ENCODE measurements at regions not wholly inside any gene's neighbourhood (a gene's known extent, or its start where the extent isn't known, plus 50 kb on each side); places are given as distances from the start of the nearest gene placed in this dataset.

GRCh38 chr2:226137201-226137811, 662.3 kb downstream of the IRS1 start:
- H3K9me3 ChIP-seq (ENCODE audit: control insufficient read depth, insufficient read depth, low read depth, low read length) = no peaks in the 10 kb centered on the region
- no peaks in the 10 kb centered on the region for H3K36me3 ChIP-seq (ENCODE audit: control insufficient read depth in 2 of 2, insufficient read depth in 1 of 2, low read length in 2 of 2)
- TF ChIP-seq ZBTB26 (tag by site-specific recombination; optimal IDR thresholded peaks at IDR 0.05) (no peak), ZNF530 (tag by site-specific recombination; IDR thresholded peaks at IDR 0.05; ENCODE audit: low read depth) (no peak), TCF7L2 (IDR thresholded peaks at IDR 0.05; ENCODE audit: borderline replicate concordance, low read depth, low read length) (no peak), ZNF610 (tag by site-specific recombination; IDR thresholded peaks at IDR 0.05; ENCODE audit: borderline replicate concordance) (no peak), ELK4 (IDR thresholded peaks at IDR 0.05; ENCODE audit: borderline replicate concordance, low read depth, low read length) (no peak), BCL11B (tag by site-specific recombination; IDR thresholded peaks at IDR 0.05; ENCODE audit: low read depth) (no peak), ZNF837 (tag by site-specific recombination; IDR thresholded peaks at IDR 0.05) (no peak), YY1 (tag by site-specific recombination; IDR thresholded peaks at IDR 0.05) (no peak), REPIN1 (tag by site-specific recombination; IDR thresholded peaks at IDR 0.05; ENCODE audit: low read depth) (no peak), SCRT1 (tag by site-specific recombination; IDR thresholded peaks at IDR 0.05; ENCODE audit: borderline replicate concordance) (no peak), ZNF654 (tag by site-specific recombination; IDR thresholded peaks at IDR 0.05; ENCODE audit: low read depth) (no peak)
- POLR2A ChIA-PET = no interaction called here
- no peak overlapping the region for H3K27ac ChIP-seq (ENCODE audit: extremely low read depth, low read depth, low read length)
- no peak overlapping the region for H3K4me3 ChIP-seq (ENCODE audit: low read depth, low read length)
- no peaks in the 10 kb centered on the region for H3K4me1 ChIP-seq (ENCODE audit: control insufficient read depth, insufficient read depth, low read length)
- CTCF ChIA-PET = interaction anchor here (0.6 kb wide), 1 partner anchor 829 kb away, joined by 3 read pairs; no protein-coding TSS in a partner anchor

- Histone ChIP-seq H3K36me3 (ENCODE audit: control insufficient read depth in 2 of 2, insufficient read depth in 1 of 2, low read length in 2 of 2) (no peaks in the 10 kb centered on the region), H3K4me3 (ENCODE audit: low read depth, low read length) (no peak overlapping the region), H3K9me3 (ENCODE audit: control insufficient read depth, insufficient read depth, low read depth, low read length) (no peaks in the 10 kb centered on the region), H3K27ac (ENCODE audit: extremely low read depth, low read depth, low read length) (no peak overlapping the region), H3K4me1 (ENCODE audit: control insufficient read depth, insufficient read depth, low read length) (no peaks in the 10 kb centered on the region)
- POLR2A ChIA-PET = no interaction called here
- CTCF ChIA-PET = interaction anchor here (0.6 kb wide), 1 partner anchor 830 kb away, joined by 3 read pairs; no protein-coding TSS in a partner anchor
- TF ChIP-seq ZNF544 (tag by site-specific recombination; IDR thresholded peaks at IDR 0.05) = no peak
- no peak for TF ChIP-seq ZNF133 (tag by site-specific recombination; IDR thresholded peaks at IDR 0.05)
- TF ChIP-seq ZNF623 (tag by site-specific recombination; IDR thresholded peaks at IDR 0.05) = no peak
- TF ChIP-seq REST (tag by site-specific recombination; IDR thresholded peaks at IDR 0.05) = no peak
- no peak for TF ChIP-seq MEIS1 (CRISPR knock-in tag; IDR thresholded peaks at IDR 0.05; ENCODE audit: borderline replicate concordance)
- no peak for TF ChIP-seq ZNF341 (tag by site-specific recombination; IDR thresholded peaks at IDR 0.05; ENCODE audit: low read depth)
- no peak for TF ChIP-seq FEZF1 (tag by site-specific recombination; IDR thresholded peaks at IDR 0.05)
- TF ChIP-seq ZEB2 (tag by site-specific recombination; IDR thresholded peaks at IDR 0.05) = no peak
- no peak for TF ChIP-seq ZBTB1 (tag by site-specific recombination; IDR thresholded peaks at IDR 0.05)
- TF ChIP-seq ZNF580 (tag by site-specific recombination; IDR thresholded peaks at IDR 0.05) = no peak
- no peak for TF ChIP-seq REPIN1 (tag by site-specific recombination; IDR thresholded peaks at IDR 0.05; ENCODE audit: low read depth)
- no peak for TF ChIP-seq ZNF510 (tag by site-specific recombination; IDR thresholded peaks at IDR 0.05; ENCODE audit: insufficient replicate concordance)
- TF ChIP-seq ZNF404 (tag by site-specific recombination; IDR thresholded peaks at IDR 0.05) = no peak
- no peak for TF ChIP-seq ZNF184 (tag by site-specific recombination; IDR thresholded peaks at IDR 0.05)
Observed at GRCh38 chr2:226136739-226137138, 662.9 kb downstream of the IRS1 start.
